HepG2 (cell line): ENCODE measurements at regions not wholly inside any gene's neighbourhood (a gene's known extent, or its start where the extent isn't known, plus 50 kb on each side); places are given as distances from the start of the nearest gene placed in this dataset.

Experiments
- ATAC-seq: fragments of 200-7000 bp; cut with Tn5 transposase; 3 replicates; pipeline ENCODE4 v1.9.1; 2020; ENCODE audit warnings: mild to moderate bottlenecking, moderate library complexity
- BruUV-seq: library from RNA; stranded (reverse); fragments of 400-500 nt; replicated peaks from 2 replicates; lab custom pipeline; 2021; lab: Mats Ljungman, UMichigan
- CTCF ChIA-PET: fragments of 300-600 bp; formaldehyde crosslinking; extraction: SDS; loops from one replicate; lab custom pipeline; 2021; ENCODE audit warnings: low total read pairs, inconsistent platforms, low intra/inter-chr PET ratio; lab: Yijun Ruan, JAX
- POLR2A ChIA-PET: fragments of 350-600 bp; sonication (Branson Sonifier 250); formaldehyde crosslinking; loops from one replicate; lab custom pipeline; 2020; ENCODE audit warnings: antibody characterized with exemption, inconsistent platforms; lab: Yijun Ruan, JAX
- DNase-seq: peaks from one replicate; pipeline ENCODE4 v3.0.0-alpha.2; 2015; ENCODE audit warnings: low spot score
- FAIRE-seq: peaks from 3 replicates; lab custom pipeline; 2011; peaks lifted over from hg19 to GRCh38; lab: Jason Lieb, UNC
- H2AFZ ChIP-seq: one replicate; pipeline ENCODE4 v1.6.1; 2011; ENCODE audit warnings: low read length, inconsistent platforms
- H3K27ac ChIP-seq: fragments of 300-600 bp; 3 replicates; pipeline ENCODE4 v1.8.0; 2011; ENCODE audit warnings: mixed run types, mild to moderate bottlenecking, mixed read lengths, low read length, inconsistent platforms; ENCODE audit not compliant: insufficient read depth; ENCODE audit errors: extremely low read length
- H3K27me3 ChIP-seq, 2 experiments: fragments of 200-600 bp in 1 of 2; 2 replicates in 1 of 2; 3 replicates in 1 of 2; pipeline versions ENCODE4 v1.6.0 to v1.8.0; 2011; ENCODE audit warnings: low read length in 2 of 2, mild to moderate bottlenecking in 2 of 2, moderate library complexity in 2 of 2, inconsistent platforms in 1 of 2; ENCODE audit not compliant: insufficient read depth in 2 of 2, control insufficient read depth in 1 of 2
- H3K36me3 ChIP-seq, 2 experiments: fragments of 200-600 bp in 1 of 2; replicated peaks in 1 of 2; 2 replicates in 1 of 2; 3 replicates in 1 of 2; pipeline versions ENCODE4 v1.5.1 to v1.8.0; 2011; ENCODE audit warnings: low read length in 2 of 2, inconsistent platforms in 1 of 2; ENCODE audit not compliant: insufficient read depth in 2 of 2, control insufficient read depth in 1 of 2
- H3K4me1 ChIP-seq: 2 replicates; pipeline ENCODE4 v1.5.1; 2012; ENCODE audit warnings: low read length, inconsistent platforms; ENCODE audit not compliant: insufficient read depth
- H3K4me2 ChIP-seq: 2 replicates; pipeline ENCODE4 v1.6.0; 2011; ENCODE audit warnings: low read depth, low read length, inconsistent platforms
- H3K4me3 ChIP-seq, 3 experiments: fragments of 200-600 bp in 1 of 3; sonication (generic), shearing (Covaris generic) in 1 of 3; replicated peaks in 1 of 3; 2 replicates each; pipeline ENCODE4 v1.5.1; 2011 to 2016; ENCODE audit warnings: low read length in 3 of 3, inconsistent platforms in 2 of 3, low read depth in 2 of 3, mild to moderate bottlenecking in 2 of 3, control low read depth in 1 of 3, mixed read lengths in 1 of 3; ENCODE audit not compliant: insufficient read depth in 1 of 3
- H3K79me2 ChIP-seq: one replicate; pipeline ENCODE4 v1.6.1; 2011; ENCODE audit warnings: low read length, inconsistent platforms; ENCODE audit not compliant: insufficient read depth
- H3K9ac ChIP-seq: 2 replicates; pipeline ENCODE4 v1.6.0; 2011; ENCODE audit warnings: mild to moderate bottlenecking, low read depth, low read length, inconsistent platforms; ENCODE audit not compliant: insufficient read depth
- H3K9me3 ChIP-seq: 2 replicates; pipeline ENCODE4 v1.5.1; 2012; ENCODE audit warnings: mild to moderate bottlenecking, low read length
- H4K20me1 ChIP-seq: 2 replicates; pipeline ENCODE4 v1.6.0; 2011; ENCODE audit warnings: inconsistent platforms, mild to moderate bottlenecking, low read length, moderate library complexity; ENCODE audit not compliant: insufficient read depth
- FIP1L1 ChIP-seq: fragments of 200-400 bp; formaldehyde crosslinking; IDR thresholded peaks from 2 replicates; pipeline ENCODE4 v1.6.1; 2018; ENCODE audit warnings: low read depth, mild to moderate bottlenecking, low read length, moderate library complexity, borderline replicate concordance; ENCODE audit not compliant: insufficient read depth
- KDM4B ChIP-seq: sonication (generic); formaldehyde crosslinking; IDR thresholded peaks from 2 replicates; pipeline ENCODE4 v1.4.0; 2020; ENCODE audit warnings: missing genetic modification reagents
- MED13 ChIP-seq: sonication (generic); formaldehyde crosslinking; IDR thresholded peaks from 2 replicates; pipeline ENCODE4 v1.5.0; 2020; ENCODE audit warnings: missing genetic modification reagents
- MZF1 ChIP-seq: sonication (generic); formaldehyde crosslinking; IDR thresholded peaks from 2 replicates; pipeline ENCODE4 v1.8.1; 2023; ENCODE audit warnings: mild to moderate bottlenecking, missing genetic modification reagents, borderline replicate concordance
- SKI ChIP-seq: fragments of 450-650 bp; IDR thresholded peaks from one replicate; pipeline ENCODE4 v1.6.1; 2018; ENCODE audit warnings: mild to moderate bottlenecking; ENCODE audit not compliant: partially characterized antibody
- ZNF143 ChIP-seq: sonication (generic); formaldehyde crosslinking; IDR thresholded peaks from 2 replicates; pipeline ENCODE4 v1.4.0; 2020; ENCODE audit warnings: missing genetic modification reagents
- ZNF451 ChIP-seq: sonication (generic); formaldehyde crosslinking; IDR thresholded peaks from 2 replicates; pipeline ENCODE4 v1.5.0; 2020; ENCODE audit warnings: mild to moderate bottlenecking, missing genetic modification reagents
- ZNF564 ChIP-seq: sonication (generic); formaldehyde crosslinking; IDR thresholded peaks from 2 replicates; pipeline ENCODE4 v1.8.1; 2023; ENCODE audit warnings: mild to moderate bottlenecking, missing genetic modification reagents
- ZSCAN31 ChIP-seq: sonication (generic); formaldehyde crosslinking; IDR thresholded peaks from 2 replicates; pipeline ENCODE4 v1.5.0; 2020; ENCODE audit warnings: low read depth, mild to moderate bottlenecking, missing genetic modification reagents
- WGBS: methylation state at CpG from one replicate; pipeline ENCODE4 v1.1.6; 2017; ENCODE audit warnings: low lambda C conversion rate; 5-methylcytosine and 5-hydroxymethylcytosine counted together
- in situ Hi-C: cut with HindIII; loops from 2 replicates; pipeline ENCODE4 v1.10.0; 2017; ENCODE audit warnings: low pct_unique_long_range_greater_than_20kb; ENCODE audit not compliant: extremely low pct_ligation_motif_present
- intact Hi-C: fragments of 100-400 bp; cut with micrococcal nuclease; formaldehyde crosslinking; loops from one replicate; pipeline ENCODE4 v1.10.0; 2022; ENCODE audit not compliant: unreplicated experiment
- TF ChIP-seq, protein P1 (sequence below): sonication (generic); formaldehyde crosslinking; IDR thresholded peaks from 2 replicates; pipeline ENCODE4 v1.4.0; 2020; ENCODE audit warnings: missing genetic modification reagents, borderline replicate concordance
- TF ChIP-seq, protein P2 (sequence below): sonication (generic); formaldehyde crosslinking; IDR thresholded peaks from 2 replicates; pipeline ENCODE4 v1.8.0; 2022; ENCODE audit warnings: missing genetic modification reagents, mild to moderate bottlenecking, borderline replicate concordance
- TF ChIP-seq, protein P3 (sequence below): sonication (generic); formaldehyde crosslinking; IDR thresholded peaks from 2 replicates; pipeline ENCODE4 v1.4.0; 2020; ENCODE audit warnings: missing genetic modification reagents
- TF ChIP-seq, protein P4 (sequence below), 2 experiments: sonication (generic) in 1 of 2; formaldehyde crosslinking in 1 of 2; IDR thresholded peaks; 2 replicates each; pipeline versions ENCODE4 v1.5.1 to v1.6.1; 2011 to 2020; ENCODE audit warnings: borderline replicate concordance in 1 of 2, low read depth in 1 of 2, low read length in 1 of 2, mild to moderate bottlenecking in 1 of 2, missing genetic modification reagents in 1 of 2, moderate library complexity in 1 of 2

DNA sequence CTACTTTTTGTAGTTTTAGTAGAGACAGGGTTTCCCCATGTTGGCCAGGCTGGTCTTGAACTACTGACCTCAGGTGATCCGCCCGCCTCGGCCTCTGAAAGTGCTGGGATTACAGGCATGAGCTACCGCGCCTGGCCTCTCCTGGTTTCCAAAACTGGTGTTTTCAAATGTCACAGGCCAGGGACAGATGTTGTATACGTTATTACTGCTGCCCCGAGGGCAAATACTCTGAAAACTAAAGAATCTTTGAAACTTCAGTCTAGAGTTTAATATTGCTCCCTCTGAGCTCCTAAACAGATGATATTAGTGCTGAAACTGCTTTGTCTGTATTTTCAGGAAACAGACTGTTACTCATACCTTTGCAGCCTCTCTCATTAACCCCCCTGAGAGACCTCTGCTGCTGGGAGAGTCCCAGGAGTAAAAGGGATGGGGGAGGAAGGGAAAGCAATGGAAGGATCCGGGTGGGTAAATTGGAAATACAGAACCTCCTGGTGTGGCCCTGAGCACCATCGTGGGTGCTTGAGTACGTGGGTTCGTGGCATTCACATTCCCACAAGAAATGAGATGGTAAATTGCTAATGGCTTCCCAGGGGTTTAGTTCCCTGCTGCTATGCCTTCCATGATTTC is 96.3 kb upstream of the IGF1R start:
- Histone ChIP-seq H3K4me1 (no peaks in the 10 kb centered on the region), H3K9ac (no peak overlapping the region), H3K36me3 (no peaks in the 10 kb centered on the region), H2AFZ (no peak overlapping the region), H3K4me2 (no peak overlapping the region), H3K27ac (no peak overlapping the region), H4K20me1 (no peaks in the 10 kb centered on the region), H3K4me3 (no peak overlapping the region), H3K9me3 (no peaks in the 10 kb centered on the region), H3K79me2 (no peaks in the 10 kb centered on the region), H3K27me3 (peaks cover 2 to 73% of the 10 kb centered on the region in 2 experiments)
- ATAC-seq: no peak
- ChIA-PET POLR2A (no interaction called here), CTCF (no interaction called here)
- intact Hi-C loops (no loop called here), in situ Hi-C loops (no loop called here)
- no TSS peak for BruUV-seq
- 16% methylated on average over 9 of the region's 11 CpGs for WGBS
- FAIRE-seq: no peak
- DNase-seq: no peak
- TF ChIP-seq, protein P1, sequence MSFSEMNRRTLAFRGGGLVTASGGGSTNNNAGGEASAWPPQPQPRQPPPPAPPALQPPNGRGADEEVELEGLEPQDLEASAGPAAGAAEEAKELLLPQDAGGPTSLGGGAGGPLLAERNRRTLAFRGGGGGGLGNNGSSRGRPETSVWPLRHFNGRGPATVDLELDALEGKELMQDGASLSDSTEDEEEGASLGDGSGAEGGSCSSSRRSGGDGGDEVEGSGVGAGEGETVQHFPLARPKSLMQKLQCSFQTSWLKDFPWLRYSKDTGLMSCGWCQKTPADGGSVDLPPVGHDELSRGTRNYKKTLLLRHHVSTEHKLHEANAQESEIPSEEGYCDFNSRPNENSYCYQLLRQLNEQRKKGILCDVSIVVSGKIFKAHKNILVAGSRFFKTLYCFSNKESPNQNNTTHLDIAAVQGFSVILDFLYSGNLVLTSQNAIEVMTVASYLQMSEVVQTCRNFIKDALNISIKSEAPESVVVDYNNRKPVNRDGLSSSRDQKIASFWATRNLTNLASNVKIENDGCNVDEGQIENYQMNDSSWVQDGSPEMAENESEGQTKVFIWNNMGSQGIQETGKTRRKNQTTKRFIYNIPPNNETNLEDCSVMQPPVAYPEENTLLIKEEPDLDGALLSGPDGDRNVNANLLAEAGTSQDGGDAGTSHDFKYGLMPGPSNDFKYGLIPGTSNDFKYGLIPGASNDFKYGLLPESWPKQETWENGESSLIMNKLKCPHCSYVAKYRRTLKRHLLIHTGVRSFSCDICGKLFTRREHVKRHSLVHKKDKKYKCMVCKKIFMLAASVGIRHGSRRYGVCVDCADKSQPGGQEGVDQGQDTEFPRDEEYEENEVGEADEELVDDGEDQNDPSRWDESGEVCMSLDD (CRISPR knock-in tag): no peak
- no peak for TF ChIP-seq MZF1
- no peak for TF ChIP-seq FIP1L1
- TF ChIP-seq MED13 (CRISPR knock-in tag): no peak
- TF ChIP-seq, protein P2, sequence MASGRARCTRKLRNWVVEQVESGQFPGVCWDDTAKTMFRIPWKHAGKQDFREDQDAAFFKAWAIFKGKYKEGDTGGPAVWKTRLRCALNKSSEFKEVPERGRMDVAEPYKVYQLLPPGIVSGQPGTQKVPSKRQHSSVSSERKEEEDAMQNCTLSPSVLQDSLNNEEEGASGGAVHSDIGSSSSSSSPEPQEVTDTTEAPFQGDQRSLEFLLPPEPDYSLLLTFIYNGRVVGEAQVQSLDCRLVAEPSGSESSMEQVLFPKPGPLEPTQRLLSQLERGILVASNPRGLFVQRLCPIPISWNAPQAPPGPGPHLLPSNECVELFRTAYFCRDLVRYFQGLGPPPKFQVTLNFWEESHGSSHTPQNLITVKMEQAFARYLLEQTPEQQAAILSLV (CRISPR knock-in tag): no peak
- TF ChIP-seq ZNF451 (CRISPR knock-in tag): no peak
- no peak for TF ChIP-seq SKI
- TF ChIP-seq ZSCAN31 (CRISPR knock-in tag): no peak
- no peak for TF ChIP-seq ZNF143 (CRISPR knock-in tag)
- TF ChIP-seq, protein P3, sequence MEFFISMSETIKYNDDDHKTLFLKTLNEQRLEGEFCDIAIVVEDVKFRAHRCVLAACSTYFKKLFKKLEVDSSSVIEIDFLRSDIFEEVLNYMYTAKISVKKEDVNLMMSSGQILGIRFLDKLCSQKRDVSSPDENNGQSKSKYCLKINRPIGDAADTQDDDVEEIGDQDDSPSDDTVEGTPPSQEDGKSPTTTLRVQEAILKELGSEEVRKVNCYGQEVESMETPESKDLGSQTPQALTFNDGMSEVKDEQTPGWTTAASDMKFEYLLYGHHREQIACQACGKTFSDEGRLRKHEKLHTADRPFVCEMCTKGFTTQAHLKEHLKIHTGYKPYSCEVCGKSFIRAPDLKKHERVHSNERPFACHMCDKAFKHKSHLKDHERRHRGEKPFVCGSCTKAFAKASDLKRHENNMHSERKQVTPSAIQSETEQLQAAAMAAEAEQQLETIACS (CRISPR knock-in tag): no peak
- no peak for TF ChIP-seq ZNF564 (CRISPR knock-in tag)
- TF ChIP-seq KDM4B (CRISPR knock-in tag): no peak
- TF ChIP-seq, protein P4, sequence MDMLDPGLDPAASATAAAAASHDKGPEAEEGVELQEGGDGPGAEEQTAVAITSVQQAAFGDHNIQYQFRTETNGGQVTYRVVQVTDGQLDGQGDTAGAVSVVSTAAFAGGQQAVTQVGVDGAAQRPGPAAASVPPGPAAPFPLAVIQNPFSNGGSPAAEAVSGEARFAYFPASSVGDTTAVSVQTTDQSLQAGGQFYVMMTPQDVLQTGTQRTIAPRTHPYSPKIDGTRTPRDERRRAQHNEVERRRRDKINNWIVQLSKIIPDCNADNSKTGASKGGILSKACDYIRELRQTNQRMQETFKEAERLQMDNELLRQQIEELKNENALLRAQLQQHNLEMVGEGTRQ (IDR thresholded peaks at IDR 0.05; ENCODE audit: low read depth, low read length): no peak
- TF ChIP-seq, protein P4 (CRISPR knock-in tag; IDR thresholded peaks at IDR 0.05; ENCODE audit: borderline replicate concordance): no peak
